Left forelimb (tissue), 1 donor: ENCODE measurements at regions not wholly inside any gene's neighbourhood (a gene's known extent, or its start where the extent isn't known, plus 50 kb on each side); places are given as distances from the start of the nearest gene placed in this dataset.
"Not testable (repeated sequence)": the region's sequence is repeated elsewhere in the genome, so short reads cannot be mapped to it uniquely, and the experiment has no call there.

Source experiments
- DNase-seq: peaks from one replicate; pipeline ENCODE4 v3.0.0-alpha.2; 2018; ENCODE audit warnings: low spot score

- DNase-seq = no peak
Observed at GRCh38 chr13:80884056-80884785, 543.3 kb upstream of the SPRY2 start.

GRCh38 chr13:80883545-80883944, 542.6 kb upstream of the SPRY2 start:
- DNase-seq = no peak

- no peak for DNase-seq
Observed at GRCh38 chr13:80881942-80882445, 541.1 kb upstream of the SPRY2 start.

GRCh38 chr13:80881495-80881894, 540.6 kb upstream of the SPRY2 start:
- no peak for DNase-seq

- no peak for DNase-seq
Observed at GRCh38 chr13:80881034-80881433, 540.1 kb upstream of the SPRY2 start.

- no peak for DNase-seq
Observed at GRCh38 chr13:80877944-80878241, 537.0 kb upstream of the SPRY2 start.

- no peak for DNase-seq
Observed at GRCh38 chr13:80877209-80877943, 536.5 kb upstream of the SPRY2 start.

GRCh38 chr13:80873589-80873988, 532.7 kb upstream of the SPRY2 start:
- no peak for DNase-seq

GRCh38 chr13:80871971-80872370, 531.0 kb upstream of the SPRY2 start:
- DNase-seq = not testable (repeated sequence)

GRCh38 chr13:80871481-80871880, 530.6 kb upstream of the SPRY2 start:
- no peak for DNase-seq

GRCh38 chr13:80870186-80870585, 529.3 kb upstream of the SPRY2 start:
- DNase-seq = no peak

GRCh38 chr13:80866921-80867320, 526.0 kb upstream of the SPRY2 start:
- no peak for DNase-seq

- no peak for DNase-seq
Observed at GRCh38 chr13:80865329-80865728, 524.4 kb upstream of the SPRY2 start.

GRCh38 chr13:80862456-80862855, 521.5 kb upstream of the SPRY2 start:
- DNase-seq = no peak

- DNase-seq = no peak
Observed at GRCh38 chr13:80860845-80861244, 519.9 kb upstream of the SPRY2 start.

- DNase-seq = no peak
Observed at GRCh38 chr13:80858131-80858530, 517.2 kb upstream of the SPRY2 start.

GRCh38 chr13:80857321-80857720, 516.4 kb upstream of the SPRY2 start:
- no peak for DNase-seq

- DNase-seq = no peak
Observed at GRCh38 chr13:80850771-80851170, 509.8 kb upstream of the SPRY2 start.

GRCh38 chr13:80844164-80844563, 503.2 kb upstream of the SPRY2 start:
- DNase-seq = no peak

- no peak for DNase-seq
Observed at GRCh38 chr13:80841414-80841813, 500.5 kb upstream of the SPRY2 start.

GRCh38 chr13:80840316-80840976, 499.5 kb upstream of the SPRY2 start:
- no peak for DNase-seq

GRCh38 chr13:80835902-80836301, 495.0 kb upstream of the SPRY2 start:
- DNase-seq = no peak

GRCh38 chr13:80830431-80830830, 489.5 kb upstream of the SPRY2 start:
- no peak for DNase-seq
